GM12878 (cell line): ENCODE measurements at regions not wholly inside any gene's neighbourhood (a gene's known extent, or its start where the extent isn't known, plus 50 kb on each side); places are given as distances from the start of the nearest gene placed in this dataset.

Experiments
- GABPA ChIP-seq: IDR thresholded peaks from 2 replicates; pipeline ENCODE4 v1.6.1; 2014; ENCODE audit warnings: antibody characterized with exemption, low read depth, mild to moderate bottlenecking, inconsistent platforms
- NR2C2 ChIP-seq: IDR thresholded peaks from 2 replicates; pipeline ENCODE4 v1.6.1; 2011; ENCODE audit warnings: borderline replicate concordance, low read depth; ENCODE audit not compliant: control insufficient read depth, insufficient read length
- PAX5 ChIP-seq: IDR thresholded peaks from 2 replicates; pipeline ENCODE4 v1.6.1; 2011; ENCODE audit warnings: low read depth, low read length, borderline replicate concordance
- PML ChIP-seq: IDR thresholded peaks from 2 replicates; pipeline ENCODE4 v1.6.1; 2012; ENCODE audit warnings: low read length, inconsistent platforms
- POLR2AphosphoS5 ChIP-seq: IDR thresholded peaks from 2 replicates; pipeline ENCODE4 v1.6.1; 2011; ENCODE audit warnings: mild to moderate bottlenecking, low read length, inconsistent platforms
- RCOR1 ChIP-seq: conservative IDR thresholded peaks from 2 replicates; pipeline ENCODE4 v1.6.1; 2012; ENCODE audit warnings: low read depth, low read length, improper control_type of control experiment
- SMC3 ChIP-seq: IDR thresholded peaks from 2 replicates; pipeline ENCODE4 v1.6.1; 2011; ENCODE audit warnings: low read length, improper control_type of control experiment, borderline replicate concordance
- ZSCAN29 ChIP-seq: fragments of 450-650 bp; IDR thresholded peaks from 2 replicates; pipeline ENCODE4 v1.6.1; 2017; ENCODE audit warnings: mild to moderate bottlenecking, moderate library complexity
- TF ChIP-seq, protein P1 (sequence below): IDR thresholded peaks from 2 replicates; pipeline ENCODE4 v1.6.1; 2012; ENCODE audit warnings: low read depth, low read length, improper control_type of control experiment
- TF ChIP-seq, protein P2 (sequence below), 3 experiments: IDR thresholded peaks in 2 of 3; conservative IDR thresholded peaks in 1 of 3; 2 replicates each; pipeline ENCODE4 v1.5.1; 2011; ENCODE audit warnings: low read depth in 3 of 3, low read length in 3 of 3, mild to moderate bottlenecking in 3 of 3, control low read depth in 2 of 3, moderate library complexity in 2 of 3, inconsistent platforms in 1 of 3, mixed read lengths in 1 of 3; ENCODE audit not compliant: control insufficient read depth in 2 of 3, insufficient read depth in 1 of 3; ENCODE audit errors: extremely low read depth in 1 of 3
- TF ChIP-seq, protein P3 (sequence below): fragments of 450-650 bp; IDR thresholded peaks from 2 replicates; pipeline ENCODE4 v1.6.1; 2016; ENCODE audit warnings: mild to moderate bottlenecking, moderate library complexity, borderline replicate concordance

- TF ChIP-seq, protein P1, sequence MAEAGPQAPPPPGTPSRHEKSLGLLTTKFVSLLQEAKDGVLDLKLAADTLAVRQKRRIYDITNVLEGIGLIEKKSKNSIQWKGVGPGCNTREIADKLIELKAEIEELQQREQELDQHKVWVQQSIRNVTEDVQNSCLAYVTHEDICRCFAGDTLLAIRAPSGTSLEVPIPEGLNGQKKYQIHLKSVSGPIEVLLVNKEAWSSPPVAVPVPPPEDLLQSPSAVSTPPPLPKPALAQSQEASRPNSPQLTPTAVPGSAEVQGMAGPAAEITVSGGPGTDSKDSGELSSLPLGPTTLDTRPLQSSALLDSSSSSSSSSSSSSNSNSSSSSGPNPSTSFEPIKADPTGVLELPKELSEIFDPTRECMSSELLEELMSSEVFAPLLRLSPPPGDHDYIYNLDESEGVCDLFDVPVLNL: no peak
- TF ChIP-seq, protein P2, sequence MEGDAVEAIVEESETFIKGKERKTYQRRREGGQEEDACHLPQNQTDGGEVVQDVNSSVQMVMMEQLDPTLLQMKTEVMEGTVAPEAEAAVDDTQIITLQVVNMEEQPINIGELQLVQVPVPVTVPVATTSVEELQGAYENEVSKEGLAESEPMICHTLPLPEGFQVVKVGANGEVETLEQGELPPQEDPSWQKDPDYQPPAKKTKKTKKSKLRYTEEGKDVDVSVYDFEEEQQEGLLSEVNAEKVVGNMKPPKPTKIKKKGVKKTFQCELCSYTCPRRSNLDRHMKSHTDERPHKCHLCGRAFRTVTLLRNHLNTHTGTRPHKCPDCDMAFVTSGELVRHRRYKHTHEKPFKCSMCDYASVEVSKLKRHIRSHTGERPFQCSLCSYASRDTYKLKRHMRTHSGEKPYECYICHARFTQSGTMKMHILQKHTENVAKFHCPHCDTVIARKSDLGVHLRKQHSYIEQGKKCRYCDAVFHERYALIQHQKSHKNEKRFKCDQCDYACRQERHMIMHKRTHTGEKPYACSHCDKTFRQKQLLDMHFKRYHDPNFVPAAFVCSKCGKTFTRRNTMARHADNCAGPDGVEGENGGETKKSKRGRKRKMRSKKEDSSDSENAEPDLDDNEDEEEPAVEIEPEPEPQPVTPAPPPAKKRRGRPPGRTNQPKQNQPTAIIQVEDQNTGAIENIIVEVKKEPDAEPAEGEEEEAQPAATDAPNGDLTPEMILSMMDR (IDR thresholded peaks at IDR 0.05 in 2 of 3, conservative IDR thresholded peaks at IDR 0.05 in 1 of 3; ENCODE audit: control insufficient read depth in 2 of 3, extremely low read depth in 1 of 3, insufficient read depth in 1 of 3, low read depth in 3 of 3, low read length in 3 of 3): no peak
- TF ChIP-seq PML: no peak
- TF ChIP-seq PAX5: no peak
- TF ChIP-seq ZSCAN29: no peak
- no peak for TF ChIP-seq POLR2AphosphoS5
- no peak for TF ChIP-seq SMC3
- no peak for TF ChIP-seq GABPA
- TF ChIP-seq NR2C2: no peak
- TF ChIP-seq RCOR1: no peak
- TF ChIP-seq, protein P3, sequence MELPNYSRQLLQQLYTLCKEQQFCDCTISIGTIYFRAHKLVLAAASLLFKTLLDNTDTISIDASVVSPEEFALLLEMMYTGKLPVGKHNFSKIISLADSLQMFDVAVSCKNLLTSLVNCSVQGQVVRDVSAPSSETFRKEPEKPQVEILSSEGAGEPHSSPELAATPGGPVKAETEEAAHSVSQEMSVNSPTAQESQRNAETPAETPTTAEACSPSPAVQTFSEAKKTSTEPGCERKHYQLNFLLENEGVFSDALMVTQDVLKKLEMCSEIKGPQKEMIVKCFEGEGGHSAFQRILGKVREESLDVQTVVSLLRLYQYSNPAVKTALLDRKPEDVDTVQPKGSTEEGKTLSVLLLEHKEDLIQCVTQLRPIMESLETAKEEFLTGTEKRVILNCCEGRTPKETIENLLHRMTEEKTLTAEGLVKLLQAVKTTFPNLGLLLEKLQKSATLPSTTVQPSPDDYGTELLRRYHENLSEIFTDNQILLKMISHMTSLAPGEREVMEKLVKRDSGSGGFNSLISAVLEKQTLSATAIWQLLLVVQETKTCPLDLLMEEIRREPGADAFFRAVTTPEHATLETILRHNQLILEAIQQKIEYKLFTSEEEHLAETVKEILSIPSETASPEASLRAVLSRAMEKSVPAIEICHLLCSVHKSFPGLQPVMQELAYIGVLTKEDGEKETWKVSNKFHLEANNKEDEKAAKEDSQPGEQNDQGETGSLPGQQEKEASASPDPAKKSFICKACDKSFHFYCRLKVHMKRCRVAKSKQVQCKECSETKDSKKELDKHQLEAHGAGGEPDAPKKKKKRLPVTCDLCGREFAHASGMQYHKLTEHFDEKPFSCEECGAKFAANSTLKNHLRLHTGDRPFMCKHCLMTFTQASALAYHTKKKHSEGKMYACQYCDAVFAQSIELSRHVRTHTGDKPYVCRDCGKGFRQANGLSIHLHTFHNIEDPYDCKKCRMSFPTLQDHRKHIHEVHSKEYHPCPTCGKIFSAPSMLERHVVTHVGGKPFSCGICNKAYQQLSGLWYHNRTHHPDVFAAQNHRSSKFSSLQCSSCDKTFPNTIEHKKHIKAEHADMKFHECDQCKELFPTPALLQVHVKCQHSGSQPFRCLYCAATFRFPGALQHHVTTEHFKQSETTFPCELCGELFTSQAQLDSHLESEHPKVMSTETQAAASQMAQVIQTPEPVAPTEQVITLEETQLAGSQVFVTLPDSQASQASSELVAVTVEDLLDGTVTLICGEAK: no peak
Measured at GRCh38 chr22:48250937-48251530, 1488.6 kb downstream of the TBC1D22A start.
